Activated CD4-positive, alpha-beta T cell treated with anti-CD3 and anti-CD28 coated beads, Interleukin-10, Interleukin-2, amounts not matched to agents 100 ng/mL and 50 ng/mL, durations not matched to agents 16 hours and 8 hours (primary cell): ENCODE measurements at regions not wholly inside any gene's neighbourhood (a gene's known extent, or its start where the extent isn't known, plus 50 kb on each side); places are given as distances from the start of the nearest gene placed in this dataset.

Experiments used
- DNase-seq: peaks from one replicate; pipeline ENCODE4 v3.0.0-alpha.2; 2020

DNA sequence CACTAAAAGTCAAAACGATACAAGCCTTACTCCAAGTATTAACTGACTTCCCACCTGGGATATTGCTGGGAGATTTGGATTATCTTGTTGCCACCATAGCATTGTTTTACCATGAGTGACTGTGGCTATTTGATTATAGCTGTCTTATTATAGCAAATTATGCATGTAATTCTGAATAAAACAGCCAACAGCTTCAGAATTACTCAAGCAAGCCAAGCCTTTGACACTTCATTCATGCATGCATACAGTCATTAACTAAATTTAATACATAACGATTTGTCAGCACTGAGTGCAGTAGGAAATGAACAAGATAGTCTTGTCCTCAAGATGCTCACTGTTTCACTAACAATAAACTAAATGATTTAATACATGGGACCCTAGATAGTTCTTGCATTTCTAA, 133.0 kb upstream of the FRMD6 start:
- no peak for DNase-seq

DNA sequence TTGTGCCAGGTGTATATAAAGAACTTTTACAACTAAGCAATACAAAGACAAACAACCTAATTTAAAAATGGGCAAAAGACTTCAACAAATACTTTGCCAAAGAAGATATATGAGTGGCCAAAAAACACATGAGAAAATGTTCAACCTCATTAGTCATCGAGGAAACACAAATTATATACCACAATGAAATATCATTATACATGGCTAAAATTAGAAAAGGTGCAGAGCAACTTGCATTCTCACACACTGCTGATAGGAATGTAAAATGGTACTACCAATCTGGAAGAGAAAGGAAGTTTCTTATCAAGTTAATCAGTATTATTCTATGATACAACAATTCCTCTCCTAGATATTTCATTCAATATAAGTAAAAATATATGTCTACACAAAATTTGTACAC, 131.6 kb upstream of the FRMD6 start:
- DNase-seq: no peak

DNA sequence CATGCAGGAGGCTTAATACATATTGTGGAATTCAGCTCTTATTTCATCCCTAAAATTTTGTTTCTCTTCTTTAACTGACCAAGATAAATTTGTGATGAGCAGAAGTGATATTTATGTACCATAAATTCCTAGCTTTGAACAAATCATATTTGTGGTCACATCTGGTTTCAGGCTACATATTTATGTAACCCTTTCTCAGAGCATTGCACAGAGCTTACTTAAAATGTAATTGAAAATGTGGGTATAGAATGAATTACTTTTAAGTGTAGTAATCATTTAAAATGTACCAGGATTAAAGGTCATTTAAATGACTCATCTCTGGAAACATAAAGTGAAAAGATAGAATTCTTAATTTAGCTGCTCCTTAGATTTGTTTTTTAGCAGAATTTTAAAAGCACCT, 129.9 kb upstream of the FRMD6 start:
- no peak for DNase-seq

DNA sequence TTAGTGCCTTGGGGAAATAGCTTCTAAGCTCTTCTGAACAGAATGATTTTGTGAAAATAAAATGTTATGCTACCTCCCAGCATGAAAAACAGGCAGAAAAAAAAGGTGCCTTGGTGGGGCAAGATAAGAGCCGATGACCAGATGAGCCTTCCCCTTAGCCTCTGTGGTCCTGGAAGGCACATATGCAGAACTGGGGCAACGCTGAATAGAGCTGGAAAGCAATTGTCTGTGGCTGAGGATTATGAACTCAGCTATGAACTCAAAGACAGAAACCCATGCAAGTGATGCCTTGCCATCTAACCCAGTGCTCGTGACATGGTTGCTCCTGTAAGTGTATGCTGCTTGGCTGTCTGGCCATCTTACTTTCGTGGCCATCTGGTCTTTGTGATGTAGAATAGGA, 128.5 kb upstream of the FRMD6 start:
- DNase-seq: no peak

DNA sequence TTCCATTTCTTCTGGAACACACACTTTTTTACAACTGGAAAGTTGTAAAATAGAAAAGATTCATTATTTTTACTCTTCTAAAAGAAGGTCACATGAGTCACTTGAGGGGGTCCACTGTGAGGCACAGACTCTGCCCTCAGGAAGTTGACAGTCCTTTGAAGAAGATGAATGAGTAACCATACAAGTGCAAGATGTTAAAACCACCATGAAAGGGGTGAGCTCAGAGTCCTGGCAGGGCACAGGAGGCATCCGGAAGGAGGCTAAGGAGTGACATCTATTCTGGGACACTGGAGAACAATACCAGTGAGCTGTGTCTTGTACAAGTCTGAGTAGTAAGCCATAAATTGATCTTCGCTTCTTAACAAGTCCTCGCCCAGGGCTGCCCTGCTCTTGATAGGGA, 126.0 kb upstream of the FRMD6 start:
- no peak for DNase-seq

DNA sequence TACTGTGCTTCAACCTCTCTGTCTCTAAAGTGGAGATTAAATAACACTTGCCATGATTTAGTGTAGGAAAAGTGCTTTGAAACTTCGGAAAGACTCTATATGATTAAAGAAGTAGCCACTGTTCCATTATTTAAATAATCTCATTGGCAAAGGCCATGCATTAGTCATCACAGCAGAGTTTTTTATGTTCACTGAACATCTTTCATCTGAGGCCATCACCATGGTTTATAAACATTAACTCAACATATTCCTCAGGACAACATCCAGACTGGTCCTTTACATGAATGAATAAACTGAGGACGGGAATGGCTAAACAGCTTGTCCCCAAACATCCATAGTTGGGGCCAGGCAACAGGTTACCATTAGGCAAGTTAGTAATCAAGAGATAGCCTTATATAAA, 124.6 kb upstream of the FRMD6 start:
- no peak for DNase-seq

DNA sequence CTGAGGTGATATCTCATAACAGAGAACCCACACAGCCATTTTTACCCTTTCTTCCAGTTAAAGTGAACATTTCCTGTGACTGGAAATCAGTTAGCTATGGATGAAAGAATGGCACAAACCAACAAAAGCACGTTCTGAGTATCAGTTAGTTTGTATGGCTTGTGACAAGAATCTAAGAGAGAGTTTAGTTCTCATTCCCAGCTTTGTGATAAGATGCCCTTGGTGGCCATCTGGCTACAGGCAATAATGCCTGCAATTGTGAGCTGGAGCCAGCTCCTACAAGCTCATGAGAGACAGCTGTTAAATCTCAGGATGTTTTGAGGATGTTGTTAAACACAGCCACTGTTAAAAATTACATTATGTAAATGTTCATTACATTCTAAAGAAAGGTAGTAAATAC, 122.0 kb upstream of the FRMD6 start:
- no peak for DNase-seq

DNA sequence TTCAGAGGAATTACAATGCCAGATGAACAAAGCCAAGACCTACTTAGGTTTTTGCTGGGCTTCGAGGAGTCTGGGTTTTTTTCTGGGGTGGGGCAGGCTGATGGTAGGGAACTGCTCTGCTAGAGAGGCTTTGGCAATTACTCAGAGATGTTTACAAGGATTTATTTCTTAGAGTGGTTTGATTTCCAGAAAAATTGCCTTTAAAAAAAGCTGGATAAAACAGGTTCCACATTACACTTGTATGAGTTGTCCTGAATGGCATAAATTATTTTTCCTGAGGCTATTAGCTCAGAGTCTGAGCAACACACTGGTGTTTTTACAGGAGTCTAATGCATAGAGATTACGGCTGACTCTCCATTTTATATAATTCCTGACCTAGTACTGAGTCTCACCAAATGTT, 118.5 kb upstream of the FRMD6 start:
- no peak for DNase-seq

DNA sequence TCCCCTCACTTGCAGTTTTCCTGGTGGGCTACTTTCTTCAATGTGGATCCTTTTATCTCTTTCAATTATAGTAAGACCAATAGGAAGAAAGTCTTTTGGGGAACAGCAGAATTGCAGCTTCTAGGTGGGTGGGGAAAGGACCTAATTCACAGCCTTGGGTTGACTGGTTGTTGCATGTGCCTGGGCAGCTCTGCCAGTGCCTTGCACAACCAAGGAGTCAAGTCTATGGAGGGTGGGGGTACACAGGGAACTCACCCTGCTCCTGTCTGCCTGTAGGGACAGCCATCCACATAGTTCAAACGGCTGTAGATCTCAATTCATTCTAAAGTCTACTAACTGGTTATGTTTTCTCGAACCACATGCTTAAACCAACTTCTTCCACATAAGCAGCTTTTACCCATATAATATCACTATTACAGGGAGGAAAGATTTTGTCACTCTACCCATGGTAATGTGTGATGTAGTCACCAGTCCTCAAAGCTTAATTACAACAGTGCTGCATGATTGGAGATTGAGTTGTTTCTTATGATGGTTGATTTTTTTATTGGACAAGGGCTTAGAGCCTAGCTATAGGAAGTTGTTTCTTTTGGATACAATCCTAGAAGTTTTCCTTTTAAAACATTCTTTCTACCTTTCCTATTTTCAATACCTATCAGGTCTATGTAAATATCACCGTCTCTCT, 117.7 kb upstream of the FRMD6 start:
- no peak for DNase-seq

DNA sequence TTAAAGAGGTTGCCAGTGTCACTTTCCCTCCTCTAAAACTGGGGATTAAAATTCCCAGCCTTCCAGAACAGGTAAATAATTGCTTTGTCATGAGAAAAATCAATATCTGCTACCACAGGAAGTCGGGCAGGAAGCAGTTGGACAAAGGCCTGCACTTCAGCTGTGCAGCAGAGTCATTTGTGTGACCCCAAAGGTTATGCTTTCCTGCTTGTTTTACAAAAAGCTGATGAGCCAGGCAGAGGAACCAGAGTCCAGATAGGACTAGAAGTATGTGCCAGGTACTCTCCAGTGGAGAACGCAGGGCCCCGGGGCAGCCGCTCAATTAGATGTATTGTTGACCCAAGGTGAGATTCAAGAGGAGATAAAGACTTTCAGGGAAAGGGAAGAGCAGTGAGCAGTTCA, 117.1 kb upstream of the FRMD6 start:
- DNase-seq: no peak

DNA sequence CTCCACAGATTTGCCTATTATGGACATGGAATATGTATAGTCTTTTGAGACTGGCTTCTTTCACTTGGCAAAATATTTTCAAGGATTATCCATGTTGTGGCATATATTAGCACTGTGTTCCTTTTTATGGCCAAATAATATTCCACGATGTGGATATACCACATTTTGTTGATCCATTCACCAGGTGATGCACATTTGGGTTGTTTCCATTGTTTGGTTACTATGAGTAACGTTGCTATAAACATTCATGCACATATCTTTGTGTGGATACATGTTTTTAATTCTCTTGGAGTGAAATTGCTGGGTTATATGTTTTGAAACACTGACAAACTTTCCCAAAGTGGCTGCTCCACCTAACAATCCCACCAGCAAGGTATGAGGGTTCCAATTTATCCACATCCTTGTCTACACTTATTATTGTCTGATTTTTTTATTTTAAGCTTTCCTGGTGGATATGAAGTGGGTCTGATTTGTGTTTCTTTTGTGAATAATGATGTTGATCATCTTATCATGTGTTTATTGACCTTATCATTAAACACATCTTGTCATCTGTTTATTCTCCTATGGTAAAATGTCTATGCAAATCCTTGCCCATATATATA, 116.2 kb upstream of the FRMD6 start:
- no peak for DNase-seq

DNA sequence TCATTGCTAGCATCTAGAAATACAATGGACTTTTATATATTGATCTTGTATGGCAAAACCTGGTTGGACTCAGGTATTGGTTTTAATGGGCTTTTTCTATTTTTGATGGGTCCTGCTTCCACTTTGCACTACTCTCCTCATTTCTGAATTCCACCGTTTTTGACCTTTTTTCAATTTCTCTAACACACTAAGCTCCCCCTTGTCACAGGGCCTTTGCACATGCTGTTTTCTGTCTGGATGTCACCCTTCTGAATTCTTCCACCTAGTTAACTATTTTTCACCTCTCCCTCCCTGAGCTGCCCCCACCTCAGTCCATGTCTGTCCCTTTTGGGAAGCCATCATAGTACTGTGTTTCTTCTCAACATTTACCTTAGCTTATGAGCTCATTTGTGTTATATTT, 112.7 kb upstream of the FRMD6 start:
- no peak for DNase-seq

DNA sequence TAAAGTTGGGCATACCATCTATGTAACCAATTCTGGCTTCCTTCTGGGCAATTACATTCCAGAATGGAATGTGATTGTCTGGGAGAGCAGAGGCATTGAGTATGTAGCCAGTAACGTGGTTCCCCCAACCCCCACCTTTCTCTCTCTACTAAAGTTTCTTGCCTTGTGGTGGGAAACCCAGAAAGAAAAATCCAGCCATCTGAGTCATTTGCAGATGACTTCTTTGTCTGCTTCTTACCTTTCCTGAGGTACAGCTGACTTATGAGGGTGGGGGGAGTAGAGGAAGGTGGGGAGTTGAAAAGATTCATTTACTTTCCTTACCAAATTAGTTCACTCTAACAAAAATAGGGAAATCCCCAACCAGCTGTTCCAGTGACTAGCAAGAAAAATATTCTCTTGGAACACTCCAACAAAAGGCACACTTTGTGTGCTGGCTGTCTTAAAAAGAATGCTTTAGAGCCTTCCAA, 112.1 kb upstream of the FRMD6 start:
- DNase-seq: no peak

DNA sequence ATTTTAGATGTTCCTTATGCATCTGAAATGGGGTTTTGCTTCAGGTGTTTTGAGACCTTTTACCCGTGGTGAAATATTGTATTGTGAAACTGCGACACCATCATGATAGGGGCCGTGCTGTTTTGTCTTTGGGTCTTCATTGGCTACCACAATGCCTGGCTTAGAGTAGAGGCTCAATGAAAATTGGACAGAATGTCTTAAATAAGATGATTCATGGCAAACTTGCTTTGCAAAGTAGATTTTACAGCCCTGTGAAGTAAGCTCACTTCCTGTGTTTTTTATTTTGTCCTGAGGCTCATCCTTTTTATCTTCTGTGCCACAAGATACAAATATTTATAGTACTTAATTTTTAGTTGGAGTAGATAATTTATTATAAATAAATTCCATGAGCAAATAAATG, 111.3 kb upstream of the FRMD6 start:
- no peak for DNase-seq

DNA sequence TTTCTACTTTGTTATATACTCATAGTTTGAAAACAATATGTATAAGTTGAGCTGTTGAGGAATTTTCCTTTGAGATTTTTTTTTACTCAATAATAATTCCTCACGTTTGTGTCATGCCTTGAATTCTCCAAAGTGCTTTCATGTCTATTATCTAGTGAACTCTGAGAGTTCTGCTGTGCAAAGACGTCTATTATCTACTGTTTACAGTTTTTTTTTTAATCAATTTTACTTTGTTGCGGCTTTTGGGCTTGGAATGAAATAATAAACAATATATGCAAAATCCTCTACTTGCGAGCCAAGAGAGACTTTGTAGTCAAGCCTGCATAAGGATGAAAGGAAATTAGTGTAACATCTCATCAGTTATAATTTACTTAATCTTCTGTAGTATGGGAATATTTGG, 107.2 kb upstream of the FRMD6 start:
- DNase-seq: no peak

DNA sequence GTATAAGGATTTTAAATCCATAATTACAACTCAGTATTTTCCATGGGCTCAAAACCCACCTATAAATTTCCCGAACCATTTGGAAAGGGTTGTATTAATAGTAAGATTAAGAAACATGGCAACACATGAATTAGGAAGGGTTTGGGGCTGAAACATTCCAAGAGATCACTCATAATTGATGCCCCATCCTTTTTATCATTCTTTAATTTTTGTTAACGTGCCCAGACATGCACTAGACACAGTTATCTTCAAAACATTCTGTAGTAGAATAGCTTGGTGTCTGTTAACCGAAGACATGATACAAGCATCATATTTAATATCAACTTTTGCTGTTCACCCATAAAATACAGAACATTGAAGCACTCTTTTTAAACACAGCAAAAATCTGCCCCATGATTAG, 106.8 kb upstream of the FRMD6 start:
- no peak for DNase-seq

DNA sequence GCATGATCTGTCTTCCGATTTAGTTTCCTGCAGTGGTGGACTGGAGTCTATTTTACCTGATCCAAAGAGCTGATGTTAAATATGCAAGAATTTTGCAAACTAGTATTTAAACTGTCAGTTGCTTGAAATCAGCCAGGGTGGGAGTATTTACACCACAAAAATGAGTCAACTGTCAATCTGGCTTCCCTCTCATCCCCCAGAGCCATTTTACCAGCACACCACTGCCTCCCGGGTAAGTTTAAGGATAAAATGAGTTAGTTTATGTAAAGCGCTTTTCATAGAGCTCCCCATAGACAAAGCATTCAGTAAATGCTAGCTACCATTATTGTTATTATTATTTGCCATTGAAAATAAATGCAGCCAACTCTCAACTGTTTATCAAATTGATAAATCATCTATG, 106.3 kb upstream of the FRMD6 start:
- DNase-seq: no peak

DNA sequence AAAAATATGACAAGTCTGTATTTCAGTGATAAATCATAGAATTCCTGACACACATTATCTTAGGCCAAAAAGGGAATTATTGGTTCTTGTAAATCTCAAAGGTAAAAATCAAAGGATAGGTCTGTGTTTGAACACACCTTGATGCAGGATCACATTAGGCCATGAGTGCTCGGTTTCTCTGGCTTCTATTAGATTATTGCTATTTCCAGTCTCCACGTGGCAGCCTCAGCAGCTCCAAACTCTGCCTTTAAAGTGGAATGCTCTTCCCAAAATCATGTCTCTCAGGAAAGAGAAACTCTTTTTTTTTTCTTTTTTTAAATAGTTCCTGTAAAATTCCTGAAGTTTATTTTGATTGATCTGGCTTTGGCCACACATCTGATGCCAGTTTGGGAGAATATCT, 105.6 kb upstream of the FRMD6 start:
- DNase-seq: no peak

DNA sequence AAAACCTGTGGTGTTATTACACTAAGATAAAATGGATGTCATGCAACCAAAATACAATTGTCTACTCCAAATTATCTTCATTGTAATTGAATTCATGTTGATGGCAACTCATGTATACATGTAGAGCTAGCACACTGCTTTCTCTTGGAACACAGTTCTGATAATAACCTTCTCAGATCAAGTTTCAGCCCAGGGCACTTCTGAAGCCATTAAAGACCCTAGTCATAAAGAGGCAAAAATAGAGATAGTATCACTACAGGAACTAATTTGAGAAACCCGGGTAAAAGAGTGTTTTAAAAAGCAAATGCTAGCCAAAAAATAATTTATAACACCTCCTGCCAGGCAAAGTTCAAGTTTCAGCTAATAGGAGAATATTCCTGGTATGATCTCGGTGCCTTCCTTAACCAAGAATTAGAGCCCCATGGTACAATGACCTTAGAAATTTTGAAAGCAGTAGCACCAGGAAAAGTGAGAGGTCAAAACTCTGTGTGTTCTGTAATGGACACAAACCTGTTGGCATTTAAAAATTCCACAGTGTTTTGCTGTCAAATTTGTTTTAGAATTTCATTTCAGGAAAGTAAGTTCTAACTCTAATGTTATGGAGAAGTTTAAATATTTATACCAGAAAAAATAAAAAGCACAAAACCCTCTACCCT, 105.0 kb upstream of the FRMD6 start:
- no peak for DNase-seq

DNA sequence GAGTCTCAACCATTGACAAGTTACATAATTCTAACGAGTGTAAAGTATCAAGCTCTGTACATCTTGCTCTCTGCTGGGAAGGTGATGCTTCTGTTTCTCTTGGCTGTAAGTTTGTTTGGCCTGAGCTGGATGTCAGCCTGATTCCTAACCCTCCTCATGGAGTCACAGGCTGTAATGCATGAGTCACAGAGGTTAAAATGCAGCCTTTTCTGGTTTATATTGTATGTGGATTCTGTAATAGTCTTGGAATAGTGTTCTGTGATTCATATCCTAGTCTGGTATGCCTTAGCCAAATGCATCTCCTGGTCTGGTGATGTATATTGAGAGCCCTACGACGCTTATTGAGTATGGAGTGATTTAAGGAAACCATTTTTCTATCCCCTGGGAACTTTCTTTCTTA, 104.5 kb upstream of the FRMD6 start:
- DNase-seq: no peak

DNA sequence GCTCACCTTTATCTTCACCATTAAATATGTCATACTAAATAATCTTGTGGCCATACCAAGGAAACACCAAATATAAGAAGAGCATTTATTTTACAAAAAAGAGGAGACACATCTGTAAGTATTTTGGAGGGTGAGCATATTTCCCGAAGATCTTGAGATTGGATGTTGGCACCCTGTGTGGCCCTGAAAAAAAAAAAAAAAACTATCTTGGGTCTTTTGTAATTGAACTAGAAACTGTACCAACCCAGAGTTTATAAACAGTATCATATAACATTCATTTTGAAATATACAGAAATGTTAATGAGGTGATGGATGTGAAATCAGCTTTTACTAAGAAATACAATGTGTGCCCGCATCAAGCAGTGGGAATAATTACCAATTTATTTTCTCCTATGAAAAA, 104.0 kb upstream of the FRMD6 start:
- no peak for DNase-seq

DNA sequence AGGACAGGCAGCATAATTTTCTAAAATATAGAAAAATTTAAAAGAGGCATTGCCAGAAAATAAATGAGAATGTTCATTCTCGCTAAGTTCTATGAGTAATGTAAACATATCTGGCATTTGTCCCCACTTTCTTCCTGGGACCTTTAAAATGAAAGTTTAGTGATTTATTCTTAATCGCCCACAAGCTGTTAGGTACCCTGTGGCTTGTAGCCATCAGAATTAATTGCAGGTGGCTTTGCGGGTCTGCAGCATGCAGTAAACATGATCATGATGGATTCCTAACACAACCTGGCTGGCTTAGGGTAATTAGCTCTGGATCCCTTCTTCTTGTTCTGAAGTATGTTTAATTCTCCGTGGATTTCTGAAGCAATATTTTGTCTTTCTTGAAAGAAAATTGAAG, 103.5 kb upstream of the FRMD6 start:
- DNase-seq: no peak

DNA sequence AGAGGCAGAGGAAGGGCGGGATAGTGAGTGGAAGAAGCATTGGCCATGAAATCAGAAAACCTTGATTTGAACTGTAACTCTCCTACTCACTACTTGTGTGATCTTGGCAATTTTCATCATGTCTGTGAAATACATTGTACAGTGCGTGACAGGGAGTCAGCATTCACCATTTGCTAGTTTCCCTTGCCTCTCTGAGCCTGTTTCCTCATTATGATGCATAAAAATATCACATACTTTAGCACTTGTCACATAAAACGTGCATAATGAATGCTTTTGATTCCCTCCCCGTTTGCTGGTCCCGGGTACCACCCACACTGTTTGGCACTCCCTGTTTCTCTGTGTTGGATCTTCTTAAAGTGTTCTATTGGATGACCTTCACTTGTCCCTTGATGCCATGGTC, 101.1 kb upstream of the FRMD6 start:
- DNase-seq: no peak

DNA sequence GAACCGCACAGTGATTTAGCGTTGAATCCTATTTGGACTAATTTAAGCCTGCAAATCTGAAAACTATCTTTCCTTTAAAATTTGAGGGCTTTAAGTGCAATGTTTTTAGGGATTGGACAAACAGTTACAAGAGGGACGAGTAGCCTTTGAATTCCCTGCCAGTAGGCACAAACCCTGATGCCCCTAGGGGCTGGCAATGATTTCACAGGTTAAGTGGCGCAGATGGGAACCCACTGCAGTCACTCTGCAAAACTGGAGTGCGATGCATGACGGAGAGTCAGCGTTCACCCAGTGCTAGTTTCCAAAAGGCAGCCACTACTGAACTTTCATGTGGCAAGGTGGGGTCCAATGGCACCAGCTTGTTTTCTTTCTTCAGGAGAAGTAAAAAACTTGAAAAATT, 99.4 kb upstream of the FRMD6 start:
- no peak for DNase-seq
